GM19468 (cell line): ENCODE measurements at regions not wholly inside any gene's neighbourhood (a gene's known extent, or its start where the extent isn't known, plus 50 kb on each side); places are given as distances from the start of the nearest gene placed in this dataset.
"Not testable (repeated sequence)": the region's sequence is repeated elsewhere in the genome, so short reads cannot be mapped to it uniquely, and the experiment has no call there.

Experiments
- ATAC-seq: cut with Tn5 transposase; IDR thresholded peaks from one replicate; pipeline ENCODE4 v1.9.1; 2021; ENCODE audit warnings: mild to moderate bottlenecking, moderate library complexity, moderate number of reproducible peaks; ENCODE audit not compliant: unreplicated experiment; ENCODE audit errors: extremely low read depth

DNA sequence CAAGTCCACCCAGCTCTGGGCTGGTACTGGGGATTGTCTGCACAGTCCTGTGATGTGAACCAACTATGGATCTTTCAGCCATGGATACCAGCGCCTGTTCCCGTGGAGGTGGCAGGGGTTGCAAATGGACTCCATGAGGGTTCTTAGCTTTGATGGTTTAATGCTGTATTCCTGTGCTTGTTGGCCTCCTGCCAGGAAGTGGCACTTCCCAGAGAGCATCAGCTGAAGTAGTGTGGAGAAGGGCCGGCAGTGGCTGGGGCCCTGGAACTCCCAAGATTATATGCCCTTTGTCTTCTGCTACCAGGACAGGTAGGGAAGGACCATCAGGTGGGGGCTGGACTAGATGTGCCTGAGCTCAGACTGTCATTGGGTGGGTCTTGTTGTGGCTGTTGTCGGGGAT lies 1104.8 kb upstream of the COX7C start:
- ATAC-seq = no peak

GRCh38 chr5:85515588-85515987 lies 1102.2 kb upstream of the COX7C start:
- ATAC-seq = no peak

- ATAC-seq = no peak
Observed at GRCh38 chr5:85517386-85517785, 1100.4 kb upstream of the COX7C start.

GRCh38 chr5:85533341-85534047 lies 1084.2 kb upstream of the COX7C start:
- ATAC-seq = no peak

- ATAC-seq = no peak
Observed at GRCh38 chr5:85538362-85538761, 1079.4 kb upstream of the COX7C start.

GRCh38 chr5:85545129-85545528 lies 1072.6 kb upstream of the COX7C start:
- ATAC-seq = no peak

GRCh38 chr5:85549229-85549628 lies 1068.5 kb upstream of the COX7C start:
- no peak for ATAC-seq

- ATAC-seq = no peak
Observed at GRCh38 chr5:85549836-85550599, 1067.7 kb upstream of the COX7C start.

DNA sequence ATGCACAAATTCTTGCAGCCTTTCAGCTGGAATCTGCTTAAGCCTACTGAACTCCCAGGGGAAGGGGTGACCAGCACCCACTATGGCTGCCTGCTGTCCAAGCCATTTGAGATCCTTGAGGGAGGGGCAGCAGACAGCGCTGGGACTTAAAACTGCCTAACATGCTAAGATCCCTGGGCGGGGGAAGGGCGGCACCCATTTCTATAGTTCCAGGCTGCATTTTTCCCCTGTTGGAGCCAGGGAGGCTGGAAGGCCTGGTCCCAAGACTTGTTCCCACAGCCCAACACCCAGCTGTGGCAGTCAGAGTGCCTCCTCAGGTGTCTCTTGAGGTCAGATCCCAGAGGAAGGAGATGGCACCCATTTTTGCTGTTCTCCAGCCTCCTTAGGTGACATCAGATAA lies 1061.3 kb upstream of the COX7C start:
- ATAC-seq = no peak

- ATAC-seq = no peak
Observed at GRCh38 chr5:85576666-85577065, 1041.1 kb upstream of the COX7C start.

DNA sequence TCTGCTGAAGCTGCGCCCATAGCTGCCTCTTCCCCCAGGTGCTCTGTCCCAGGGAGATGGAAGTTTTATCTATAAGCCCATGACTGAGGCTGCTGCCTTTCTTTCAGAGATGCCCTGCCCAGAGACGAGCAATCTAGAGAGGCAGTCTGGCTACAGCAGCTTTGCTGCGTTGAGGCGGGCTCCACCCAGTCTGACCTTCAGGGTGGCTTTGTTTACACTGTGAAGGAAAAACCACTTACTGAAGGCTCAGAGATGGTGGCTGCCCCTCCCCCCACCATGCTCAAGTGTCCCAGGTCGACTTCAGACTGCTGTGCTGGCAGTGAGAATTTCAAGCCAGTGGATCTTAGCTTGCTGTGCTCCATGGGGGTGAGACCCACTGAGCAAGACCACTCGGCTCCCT lies 1029.9 kb upstream of the COX7C start:
- not testable (repeated sequence) for ATAC-seq

DNA sequence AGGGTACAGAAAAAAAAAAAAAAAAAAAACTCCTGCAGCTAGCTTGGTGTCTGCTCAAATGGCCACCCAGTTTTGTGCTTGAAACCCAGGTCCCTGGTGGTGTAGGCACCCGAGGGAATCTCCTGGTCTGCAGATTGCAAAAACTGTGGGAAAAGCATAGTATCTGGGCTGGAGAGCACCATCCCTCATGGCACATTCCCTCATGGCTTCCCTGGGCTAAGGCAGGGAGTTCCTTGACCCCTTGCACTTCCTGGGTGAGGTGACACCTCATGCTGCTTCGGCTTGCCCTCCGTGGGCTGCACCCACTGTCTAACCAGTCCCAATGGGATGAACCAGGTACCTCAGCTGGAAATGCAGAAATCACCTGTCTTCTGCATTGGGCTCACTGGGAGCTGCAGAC lies 1029.5 kb upstream of the COX7C start:
- ATAC-seq = not testable (repeated sequence)

- no peak for ATAC-seq
Observed at GRCh38 chr5:85590764-85591163, 1027.0 kb upstream of the COX7C start.

DNA sequence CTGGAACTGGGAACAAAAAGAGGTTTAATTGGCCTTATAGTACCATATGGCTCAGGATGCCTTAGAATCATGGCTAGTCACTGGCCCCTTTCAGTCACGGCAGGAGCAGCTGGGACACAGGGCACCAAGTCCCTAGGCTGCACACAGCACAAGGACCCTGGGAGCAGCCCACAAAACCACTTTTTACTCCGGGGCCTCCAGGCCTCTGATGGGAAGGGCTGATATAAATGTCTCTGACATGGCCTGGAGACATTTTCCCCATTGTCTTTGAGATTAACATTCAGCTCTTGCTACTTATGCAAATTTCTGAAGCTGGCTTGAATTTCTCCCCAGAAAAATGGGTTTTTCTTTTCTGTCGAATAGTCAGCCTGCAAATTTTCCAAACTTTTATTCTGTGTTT lies 1026.4 kb upstream of the COX7C start:
- ATAC-seq = no peak

DNA sequence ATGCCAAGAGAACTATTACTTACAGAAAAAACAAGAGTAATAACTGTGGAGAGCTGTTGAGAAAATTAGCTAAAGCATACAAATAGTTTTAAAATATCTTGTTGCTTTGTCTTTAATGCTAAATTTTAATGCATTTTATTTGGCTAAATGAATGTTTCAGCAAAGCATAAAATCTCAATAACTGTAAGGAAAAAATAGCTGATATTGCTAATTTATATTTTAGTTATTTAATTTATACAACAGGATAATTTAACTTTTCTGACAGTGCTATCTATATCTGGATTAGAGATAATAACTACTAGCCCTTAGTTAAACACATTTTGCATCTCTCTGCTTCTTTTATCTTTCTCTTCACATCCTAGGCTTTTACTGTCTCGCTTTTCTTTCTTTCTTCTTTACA lies 1014.9 kb upstream of the COX7C start:
- no peak for ATAC-seq

- ATAC-seq = no peak
Observed at GRCh38 chr5:85604378-85604777, 1013.4 kb upstream of the COX7C start.

DNA sequence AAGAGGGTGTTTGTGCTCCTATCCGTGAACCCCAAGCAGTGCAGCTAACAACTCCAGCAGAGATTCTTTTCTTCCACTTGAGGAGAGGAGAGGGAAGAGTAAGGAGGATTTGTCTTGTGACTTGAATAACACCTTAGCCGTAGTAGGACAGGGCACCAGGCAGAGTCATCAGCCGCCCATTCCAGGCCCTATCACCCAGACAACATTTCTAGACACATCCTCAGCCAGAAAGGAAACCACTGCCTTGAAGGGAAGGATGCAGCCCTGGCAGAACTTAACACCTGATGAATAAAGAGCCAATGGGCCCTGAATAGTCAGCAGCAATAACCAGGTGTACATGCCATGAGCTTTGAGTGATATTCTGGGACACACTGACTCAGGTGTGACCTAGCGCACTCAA lies 1013.0 kb upstream of the COX7C start:
- ATAC-seq = no peak

GRCh38 chr5:85605381-85605780 lies 1012.4 kb upstream of the COX7C start:
- ATAC-seq = no peak

GRCh38 chr5:85614489-85614888 lies 1003.3 kb upstream of the COX7C start:
- ATAC-seq = no peak

DNA sequence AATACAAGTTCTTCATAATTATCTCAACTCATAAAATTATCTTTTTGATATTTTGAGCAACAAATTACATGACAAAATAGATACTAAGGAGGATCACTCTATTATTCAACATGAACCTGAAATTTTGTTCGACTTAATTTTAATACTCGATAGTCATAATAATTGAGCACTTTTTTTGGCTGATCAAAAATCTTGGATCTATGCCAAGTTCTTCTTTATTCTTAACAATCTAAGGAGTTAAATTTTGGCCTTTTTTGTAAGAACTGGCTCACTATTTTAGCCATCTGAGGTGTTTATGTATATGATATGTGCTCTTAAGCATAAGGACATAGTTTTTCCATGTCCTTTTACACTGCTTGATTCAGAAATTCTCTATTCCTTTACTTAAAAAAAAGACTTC lies 996.1 kb upstream of the COX7C start:
- ATAC-seq = no peak

DNA sequence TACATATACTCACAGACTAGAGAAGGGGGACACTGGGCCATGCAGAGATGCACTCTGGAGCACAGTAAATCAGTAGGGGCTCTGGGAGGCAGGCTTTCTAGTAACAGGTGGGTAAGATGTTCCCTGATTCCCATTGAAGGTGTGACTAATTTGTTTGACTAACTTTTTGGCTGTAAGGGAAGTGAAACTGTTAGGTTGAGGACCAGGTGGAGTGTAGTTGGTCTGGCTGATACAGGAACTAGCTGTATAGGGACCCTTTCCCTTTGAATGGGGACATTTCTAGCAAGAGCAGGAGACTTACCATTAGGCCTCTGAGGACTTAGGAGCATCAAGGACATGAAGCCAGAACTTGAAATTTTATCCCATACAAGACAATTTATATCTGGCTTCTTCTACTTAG lies 989.6 kb upstream of the COX7C start:
- ATAC-seq = no peak
